DND-41 (cell line): ENCODE measurements at regions not wholly inside any gene's neighbourhood (a gene's known extent, or its start where the extent isn't known, plus 50 kb on each side); places are given as distances from the start of the nearest gene placed in this dataset.

Experiments
- CTCF ChIP-seq: IDR thresholded peaks from 2 replicates; pipeline ENCODE4 v1.5.1; 2012; ENCODE audit warnings: borderline replicate concordance, low read length, moderate library complexity, mild to moderate bottlenecking; ENCODE audit not compliant: poor library complexity, severe bottlenecking; ENCODE audit errors: extremely low read depth
- EZH2 ChIP-seq: IDR thresholded peaks from 3 replicates; pipeline ENCODE4 v1.6.1; 2012; ENCODE audit warnings: borderline replicate concordance, low read depth, mild to moderate bottlenecking, moderate library complexity, low read length, inconsistent platforms; ENCODE audit not compliant: severe bottlenecking

DNA sequence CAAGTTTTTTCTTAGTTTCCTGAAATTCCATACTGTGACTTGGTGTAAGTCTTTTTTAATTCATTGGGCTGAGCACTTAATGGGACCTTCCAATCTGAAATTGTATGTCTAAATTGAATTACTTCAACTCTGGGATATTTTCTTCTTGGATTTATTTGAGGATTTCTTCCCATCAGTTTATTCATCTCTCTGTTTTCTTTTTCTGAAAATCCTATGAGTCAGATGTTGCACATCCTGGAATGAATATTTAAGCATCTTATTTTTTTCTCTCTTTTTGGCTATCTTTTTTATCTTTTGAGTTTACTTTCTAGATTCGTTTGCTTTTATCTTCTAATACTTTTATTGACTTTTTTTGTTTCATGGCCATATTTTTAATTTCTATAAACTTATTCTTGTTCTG lies 55.4 kb upstream of the ACYP2 start:
- TF ChIP-seq CTCF (no peak), EZH2 (no peak)
